GM21576 (cell line): ENCODE measurements at regions not wholly inside any gene's neighbourhood (a gene's known extent, or its start where the extent isn't known, plus 50 kb on each side); places are given as distances from the start of the nearest gene placed in this dataset.
"Not testable (repeated sequence)": the region's sequence is repeated elsewhere in the genome, so short reads cannot be mapped to it uniquely, and the experiment has no call there.

Source experiments
- ATAC-seq: cut with Tn5 transposase; IDR thresholded peaks from one replicate; pipeline ENCODE4 v1.9.1; 2021; ENCODE audit warnings: mild to moderate bottlenecking, moderate library complexity; ENCODE audit not compliant: unreplicated experiment

DNA sequence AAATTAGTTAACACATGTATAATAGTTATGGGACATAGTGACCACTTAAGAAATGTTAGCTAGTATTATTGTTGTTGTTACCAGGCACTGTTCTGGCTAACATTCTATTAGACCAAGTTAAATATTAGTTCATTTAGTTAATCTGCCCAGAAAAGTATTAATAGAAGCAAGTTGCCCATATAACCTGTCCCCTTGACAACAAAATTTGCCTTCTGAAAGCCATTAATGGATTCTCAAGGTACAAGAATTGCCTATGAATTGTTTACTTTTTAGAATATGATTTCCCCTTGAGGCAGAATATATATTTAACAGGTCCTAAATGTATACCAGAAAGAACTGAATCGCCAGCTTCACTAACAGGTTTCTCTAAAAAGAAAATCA lies 167.3 kb upstream of the TMCC3 start:
- no peak for ATAC-seq

- not testable (repeated sequence) for ATAC-seq
Observed at GRCh38 chr12:94817201-94817600, 166.8 kb upstream of the TMCC3 start.

DNA sequence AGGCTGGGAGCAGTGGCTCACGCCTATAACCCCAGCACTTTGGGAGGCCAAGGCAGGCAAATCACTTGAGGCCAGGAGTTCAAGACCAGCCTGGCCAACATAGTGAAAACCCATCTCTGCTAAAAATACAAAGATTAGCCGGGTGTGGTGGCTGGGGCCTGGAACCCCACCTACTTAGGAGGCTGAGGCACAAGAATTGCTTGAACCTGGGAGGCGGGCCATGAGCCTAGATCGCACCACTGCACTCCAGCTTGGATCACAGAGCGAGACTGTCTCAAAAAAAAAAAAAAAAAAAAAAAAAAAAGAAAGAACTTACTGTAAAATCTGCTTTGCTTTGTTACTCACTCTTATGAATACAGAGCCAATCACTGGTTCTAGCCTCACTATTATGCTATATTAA lies 166.4 kb upstream of the TMCC3 start:
- not testable (repeated sequence) for ATAC-seq

GRCh38 chr12:94815958-94816357 lies 165.6 kb upstream of the TMCC3 start:
- no peak for ATAC-seq

GRCh38 chr12:94815450-94815849 lies 165.1 kb upstream of the TMCC3 start:
- no peak for ATAC-seq

DNA sequence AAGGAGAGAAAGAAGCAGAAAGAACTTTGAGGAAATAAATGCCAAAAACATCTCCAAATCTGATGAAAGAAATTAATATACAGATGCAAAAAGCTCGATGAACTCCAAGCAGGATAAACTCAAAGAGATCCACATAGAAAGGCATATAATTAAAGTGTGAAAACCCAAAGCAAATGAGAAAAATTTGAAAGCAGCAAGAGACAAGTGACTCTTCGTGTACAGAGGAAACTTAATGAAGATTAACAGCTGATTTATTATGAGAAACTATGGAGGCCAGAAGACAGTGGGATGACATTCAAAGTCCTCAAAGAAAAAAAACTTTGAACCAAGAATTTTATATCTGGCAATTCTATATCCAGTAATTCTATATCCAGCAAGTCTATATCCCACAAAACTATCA lies 163.0 kb upstream of the TMCC3 start:
- ATAC-seq: no peak

- ATAC-seq: no peak
Observed at GRCh38 chr12:94812345-94812744, 162.0 kb upstream of the TMCC3 start.

- no peak for ATAC-seq
Observed at GRCh38 chr12:94811611-94812010, 161.3 kb upstream of the TMCC3 start.

DNA sequence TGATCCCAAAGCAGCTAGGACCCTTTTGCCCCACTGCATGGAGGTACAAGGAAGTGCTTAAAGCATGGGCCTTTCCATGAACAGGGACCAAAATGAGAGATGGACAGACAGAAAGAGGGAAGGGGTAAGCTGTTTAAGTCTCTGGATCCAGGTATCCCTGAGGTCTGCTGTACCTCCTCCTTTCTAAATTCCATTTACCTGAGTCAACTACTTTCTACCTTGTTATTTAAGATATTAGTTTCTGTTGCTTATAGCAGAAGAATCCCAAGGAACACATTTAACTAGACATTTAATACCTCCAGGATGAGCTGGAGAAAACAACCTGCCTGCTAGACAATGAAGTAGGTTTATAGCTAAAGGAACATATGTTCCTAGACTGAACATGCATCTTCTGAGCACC lies 157.6 kb upstream of the TMCC3 start:
- no peak for ATAC-seq

- no peak for ATAC-seq
Observed at GRCh38 chr12:94806617-94807016, 156.3 kb upstream of the TMCC3 start.

GRCh38 chr12:94805749-94806529 lies 155.6 kb upstream of the TMCC3 start:
- no peak for ATAC-seq

- no peak for ATAC-seq
Observed at GRCh38 chr12:94803939-94804338, 153.6 kb upstream of the TMCC3 start.

- no peak for ATAC-seq
Observed at GRCh38 chr12:94802796-94803195, 152.4 kb upstream of the TMCC3 start.

DNA sequence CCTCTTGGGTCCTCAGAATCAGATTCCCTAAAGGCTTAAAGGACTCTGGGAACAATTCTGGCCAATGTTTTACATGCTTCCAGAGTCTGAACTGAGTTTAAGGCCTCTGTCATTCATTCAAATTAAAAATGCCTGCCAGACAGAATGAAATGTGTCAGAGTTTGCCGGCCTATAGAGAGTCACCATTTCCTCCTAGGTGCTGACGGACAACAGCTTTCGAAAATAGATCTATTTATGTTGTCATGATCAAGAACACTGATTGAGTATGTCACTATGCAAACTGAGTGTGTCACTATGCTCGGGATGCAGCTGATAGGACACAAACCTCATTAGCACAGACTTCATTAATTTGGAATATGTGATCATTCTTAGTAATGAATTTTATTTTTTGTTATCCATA lies 151.4 kb upstream of the TMCC3 start:
- no peak for ATAC-seq

GRCh38 chr12:94799136-94799535 lies 148.8 kb upstream of the TMCC3 start:
- no peak for ATAC-seq

GRCh38 chr12:94798113-94798512 lies 147.8 kb upstream of the TMCC3 start:
- ATAC-seq: no peak

DNA sequence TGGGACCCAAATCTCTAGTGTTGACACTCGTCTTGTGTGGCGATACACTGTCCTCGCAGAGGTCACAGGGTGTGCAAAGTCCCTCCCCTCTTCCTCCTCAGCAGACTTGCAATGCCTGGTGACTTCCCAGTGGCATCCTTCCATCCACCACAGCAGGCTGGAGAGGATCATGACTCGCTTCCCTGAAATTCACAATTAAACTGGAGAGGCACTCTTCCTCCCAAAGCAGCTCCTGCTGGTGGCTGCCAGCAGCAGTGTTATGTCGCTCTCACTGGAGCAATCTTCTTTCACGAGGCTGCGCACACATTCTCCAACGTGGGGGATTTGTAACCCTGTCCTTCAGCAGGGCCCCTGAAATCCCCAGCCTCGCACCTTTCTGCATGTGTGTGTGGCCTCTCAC lies 145.2 kb upstream of the TMCC3 start:
- ATAC-seq: no peak

DNA sequence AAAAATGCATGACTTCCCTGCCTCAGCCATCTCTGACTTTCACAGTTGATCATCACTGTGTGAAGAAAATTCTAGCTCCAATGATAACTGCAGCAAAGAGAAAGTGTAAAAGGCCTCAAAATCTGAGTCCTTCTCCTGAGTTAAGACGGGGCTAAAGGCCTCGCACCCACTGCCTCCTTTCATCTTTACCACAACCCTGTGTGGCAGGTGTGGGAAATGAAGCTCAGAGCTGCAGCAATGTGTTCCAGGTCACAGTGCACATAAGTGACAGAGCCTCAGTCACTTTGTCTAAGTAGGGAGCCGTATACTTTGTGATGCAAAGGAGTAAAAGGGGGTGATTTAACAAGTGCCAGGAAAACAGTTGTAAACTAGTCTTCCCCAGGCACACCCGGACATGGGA lies 144.7 kb upstream of the TMCC3 start:
- no peak for ATAC-seq

- ATAC-seq: no peak
Observed at GRCh38 chr12:94793191-94793595, 142.8 kb upstream of the TMCC3 start.

GRCh38 chr12:94792693-94793092 lies 142.3 kb upstream of the TMCC3 start:
- ATAC-seq: no peak

DNA sequence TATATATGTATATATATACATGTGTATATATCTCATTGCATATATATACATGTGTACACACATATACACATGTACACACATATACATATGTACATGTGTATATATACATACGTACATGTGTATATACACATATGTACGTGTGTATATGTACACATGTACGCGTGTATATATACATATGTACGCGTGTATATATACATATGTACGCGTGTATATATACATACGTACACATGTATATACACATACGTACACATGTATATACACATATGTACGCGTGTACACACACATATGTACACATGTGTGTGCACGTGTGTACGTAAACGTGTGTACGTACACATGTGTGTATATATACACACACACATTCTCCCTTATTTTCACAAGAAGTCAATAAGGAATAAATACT lies 141.6 kb upstream of the TMCC3 start:
- ATAC-seq: no peak

GRCh38 chr12:94790825-94791224 lies 140.5 kb upstream of the TMCC3 start:
- ATAC-seq: no peak

DNA sequence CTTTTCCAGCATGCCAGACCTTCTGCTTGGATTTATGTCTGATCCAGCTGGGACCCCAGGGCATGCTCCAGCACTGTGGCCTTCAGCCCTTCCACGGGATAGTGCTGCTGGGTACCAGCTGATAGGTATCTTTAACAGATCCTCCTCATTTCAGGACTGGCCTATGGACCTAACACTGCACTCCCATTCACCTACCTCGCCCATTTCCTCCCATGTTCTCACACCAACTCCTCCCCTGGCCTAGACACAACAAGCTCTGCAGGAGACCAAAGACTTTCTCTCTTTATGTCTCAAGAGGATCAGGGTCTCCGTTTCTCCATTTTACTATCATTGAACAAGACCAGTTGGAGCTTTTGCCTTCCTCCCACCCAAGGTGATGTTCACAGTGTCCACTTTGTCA lies 140.0 kb upstream of the TMCC3 start:
- ATAC-seq: no peak
